Bronchial epithelial cell (primary cell): ENCODE measurements at regions not wholly inside any gene's neighbourhood (a gene's known extent, or its start where the extent isn't known, plus 50 kb on each side); places are given as distances from the start of the nearest gene placed in this dataset.

Source experiments
- DNase-seq: peaks from one replicate; pipeline ENCODE4 v3.0.0-alpha.2; 2010; ENCODE audit warnings: low read depth
- FAIRE-seq: peaks from 2 replicates; lab custom pipeline; 2011; peaks lifted over from hg19 to GRCh38; lab: Jason Lieb, UNC
- H3K27me3 ChIP-seq: 2 replicates; pipeline ENCODE4 v1.5.1; 2011; ENCODE audit warnings: low read length; ENCODE audit not compliant: control insufficient read depth, insufficient read depth
- H3K36me3 ChIP-seq: 2 replicates; pipeline ENCODE4 v1.5.1; 2011; ENCODE audit warnings: low read length; ENCODE audit not compliant: control insufficient read depth, insufficient read depth
- H3K4me3 ChIP-seq: 2 replicates; pipeline ENCODE4 v1.5.1; 2011; ENCODE audit warnings: mild to moderate bottlenecking, low read depth, low read length, control low read depth
- CTCF ChIP-seq: IDR thresholded peaks from 2 replicates; pipeline ENCODE4 v1.5.1; 2011; ENCODE audit warnings: mild to moderate bottlenecking, moderate library complexity, low read length, control low read depth, inconsistent platforms; ENCODE audit not compliant: insufficient read depth, severe bottlenecking

- peak; percentile 19 for DNase-seq
- peaks cover 2% of the 10 kb centered on the region for H3K27me3 ChIP-seq
- no peak overlapping the region for H3K4me3 ChIP-seq
- peak; percentile 52 for TF ChIP-seq CTCF
- no peak for FAIRE-seq
- H3K36me3 ChIP-seq = no peaks in the 10 kb centered on the region
Measured at GRCh38 chr7:142338633-142339501, 81.0 kb upstream of the PRSS58 start.

DNA sequence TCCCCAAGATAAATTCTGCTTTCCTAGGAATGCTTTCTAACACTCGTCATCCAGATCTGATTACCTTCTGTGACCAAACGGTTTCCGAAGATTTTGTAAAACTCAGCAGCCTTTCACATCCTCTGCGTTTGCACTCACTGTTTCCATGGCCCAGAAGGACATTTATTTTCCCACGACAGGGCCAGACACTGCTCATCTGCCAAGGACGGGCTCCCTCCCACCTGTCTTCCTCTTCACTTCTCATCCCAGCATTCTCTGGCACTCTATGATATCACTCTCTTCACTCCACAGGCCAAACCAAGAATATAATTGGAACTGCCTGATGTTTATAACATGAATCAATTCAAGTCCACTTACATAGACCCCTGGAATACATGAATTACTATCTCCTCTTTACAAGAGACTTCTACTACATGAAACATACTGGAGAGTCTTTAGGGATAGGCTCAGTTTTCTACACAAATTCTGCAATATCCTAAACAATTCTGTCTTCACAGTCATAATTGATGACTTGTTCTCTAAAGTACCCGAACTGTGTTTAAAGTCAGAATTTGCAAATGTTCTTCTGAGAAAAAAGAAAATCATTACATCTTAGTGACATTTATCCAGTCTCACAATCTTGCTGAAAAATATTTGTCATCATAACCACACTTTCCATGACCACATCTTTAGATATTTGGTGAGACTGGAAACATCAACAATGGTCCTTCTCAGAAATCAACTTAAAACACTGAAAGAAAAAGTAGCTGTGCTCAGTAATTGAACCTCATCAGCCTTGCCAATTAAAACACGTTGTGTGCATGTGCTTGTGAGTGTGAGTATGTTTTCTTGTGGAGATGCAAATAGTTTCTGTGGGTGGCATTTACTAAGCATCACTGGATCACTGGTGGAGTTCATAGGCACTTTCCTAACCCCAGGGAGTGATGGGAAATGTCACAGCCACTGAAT is 79.5 kb upstream of the PRSS58 start:
- Histone ChIP-seq H3K27me3 (peaks cover 2% of the 10 kb centered on the region), H3K36me3 (no peaks in the 10 kb centered on the region), H3K4me3 (no peak overlapping the region)
- DNase-seq = no peak
- FAIRE-seq = no peak
- TF ChIP-seq CTCF = no peak

GRCh38 chr7:142334806-142335205 is 76.9 kb upstream of the PRSS58 start:
- Histone ChIP-seq H3K27me3 (peaks cover 2% of the 10 kb centered on the region), H3K4me3 (no peak overlapping the region), H3K36me3 (no peaks in the 10 kb centered on the region)
- DNase-seq (no peak), FAIRE-seq (no peak)
- no peak for TF ChIP-seq CTCF

GRCh38 chr7:142334236-142334635 is 76.4 kb upstream of the PRSS58 start:
- DNase-seq (no peak), FAIRE-seq (no peak)
- no peaks in the 10 kb centered on the region for H3K36me3 ChIP-seq
- peaks cover 2% of the 10 kb centered on the region for H3K27me3 ChIP-seq
- no peak for TF ChIP-seq CTCF
- no peak overlapping the region for H3K4me3 ChIP-seq

GRCh38 chr7:142332421-142332820 is 74.6 kb upstream of the PRSS58 start:
- TF ChIP-seq CTCF = no peak
- FAIRE-seq (no peak), DNase-seq (no peak)
- H3K4me3 ChIP-seq = no peak overlapping the region
- H3K27me3 ChIP-seq = peaks cover 2% of the 10 kb centered on the region
- H3K36me3 ChIP-seq = no peaks in the 10 kb centered on the region
